GM12878 (cell line): ENCODE measurements at regions not wholly inside any gene's neighbourhood (a gene's known extent, or its start where the extent isn't known, plus 50 kb on each side); places are given as distances from the start of the nearest gene placed in this dataset.

Experiments used
- ATAC-seq: fragments of 200-7000 bp; cut with Tn5 transposase; 3 replicates; pipeline ENCODE4 v1.9.1; 2020; ENCODE audit warnings: mild to moderate bottlenecking, moderate library complexity
- BruUV-seq: library from RNA; stranded (reverse); fragments of 400-500 nt; replicated peaks from 2 replicates; lab custom pipeline; 2021; lab: Mats Ljungman, UMichigan
- CTCF ChIA-PET: fragments of 300-600 bp; sonication (Branson Sonifier 250); formaldehyde crosslinking; extraction: SDS; loops from one replicate; lab custom pipeline; 2021; ENCODE audit warnings: inconsistent platforms; lab: Yijun Ruan, JAX
- POLR2A ChIA-PET: fragments of 350-600 bp; formaldehyde crosslinking; extraction: SDS; loops from one replicate; lab custom pipeline; 2021; ENCODE audit warnings: inconsistent platforms; lab: Charles Lee
- RAD21 ChIA-PET: fragments of 300-600 bp; sonication (Branson Sonifier 250); formaldehyde crosslinking; loops from one replicate; lab custom pipeline; 2023; ENCODE audit warnings: antibody characterized with exemption; ENCODE audit not compliant: unreplicated experiment; lab: Charles Lee
- SMC1A ChIA-PET: fragments of 300-600 bp; sonication (Branson Sonifier 250); formaldehyde crosslinking; loops from one replicate; lab custom pipeline; 2023; ENCODE audit not compliant: unreplicated experiment, uncharacterized antibody; lab: Charles Lee
- DNase-seq: peaks from one replicate; pipeline ENCODE4 v3.0.0-alpha.2; 2011; ENCODE audit warnings: low read depth, low spot score
- FAIRE-seq: peaks from 3 replicates; lab custom pipeline; 2011; peaks lifted over from hg19 to GRCh38; lab: Jason Lieb, UNC
- H2AFZ ChIP-seq: 2 replicates; pipeline ENCODE4 v1.6.0; 2011; ENCODE audit warnings: low read depth, low read length, control low read depth; ENCODE audit not compliant: control insufficient read depth
- H3K27ac ChIP-seq: 2 replicates; pipeline ENCODE4 v1.5.1; 2011; ENCODE audit warnings: control low read depth; ENCODE audit not compliant: control insufficient read depth, insufficient read depth
- H3K27me3 ChIP-seq, 2 experiments: replicated peaks in 1 of 2; 2 replicates each; pipeline versions ENCODE4 v1.6.0 to v1.6.1; 2011; ENCODE audit warnings: low read length in 1 of 2; ENCODE audit not compliant: control insufficient read depth in 2 of 2, insufficient read depth in 2 of 2
- H3K36me3 ChIP-seq, 2 experiments: 2 replicates each; pipeline ENCODE4 v1.5.1; 2011; ENCODE audit warnings: low read length in 1 of 2; ENCODE audit not compliant: control insufficient read depth in 2 of 2, insufficient read depth in 2 of 2
- H3K4me1 ChIP-seq: 2 replicates; pipeline ENCODE4 v1.6.1; 2011; ENCODE audit warnings: mild to moderate bottlenecking, low read length, moderate library complexity, mixed read lengths; ENCODE audit not compliant: control insufficient read depth, insufficient read depth
- H3K4me2 ChIP-seq: 2 replicates; pipeline ENCODE4 v1.6.0; 2011; ENCODE audit warnings: control low read depth; ENCODE audit not compliant: control insufficient read depth, insufficient read depth
- H3K4me3 ChIP-seq: fragments of 200-600 bp; sonication (generic); 2 replicates; pipeline ENCODE4 v1.5.1; 2016
- H3K79me2 ChIP-seq: 2 replicates; pipeline ENCODE4 v1.6.0; 2011; ENCODE audit warnings: low read length; ENCODE audit not compliant: control insufficient read depth, insufficient read depth
- H3K9ac ChIP-seq: 2 replicates; pipeline ENCODE4 v1.8.0; 2011; ENCODE audit warnings: low read length, control low read depth, mixed read lengths; ENCODE audit not compliant: control insufficient read depth, insufficient read depth
- H3K9me3 ChIP-seq: replicated peaks from 3 replicates; pipeline ENCODE4 v1.5.1; 2011; ENCODE audit warnings: mild to moderate bottlenecking, low read length; ENCODE audit not compliant: control insufficient read depth, insufficient read depth
- H4K20me1 ChIP-seq: 2 replicates; pipeline ENCODE4 v1.6.0; 2011; ENCODE audit not compliant: control insufficient read depth, insufficient read depth
- BMI1 ChIP-seq: fragments of 450-650 bp; IDR thresholded peaks from 2 replicates; pipeline ENCODE4 v1.6.1; 2016; ENCODE audit warnings: mild to moderate bottlenecking, moderate library complexity, borderline replicate concordance
- EED ChIP-seq: sonication (generic); IDR thresholded peaks from 2 replicates; pipeline ENCODE4 v1.6.1; 2016; ENCODE audit warnings: antibody characterized with exemption, low read depth
- RUNX3 ChIP-seq: IDR thresholded peaks from 2 replicates; pipeline ENCODE4 v1.6.1; 2012; ENCODE audit warnings: low read length, inconsistent platforms
- SIX5 ChIP-seq: IDR thresholded peaks from 2 replicates; pipeline ENCODE4 v1.6.1; 2011; ENCODE audit warnings: mild to moderate bottlenecking, low read depth, low read length, moderate library complexity; ENCODE audit not compliant: severe bottlenecking
- TCF12 ChIP-seq: IDR thresholded peaks from 2 replicates; pipeline ENCODE4 v1.6.1; 2011; ENCODE audit warnings: low read depth, mild to moderate bottlenecking, low read length
- WGBS: methylation state at CpG from one replicate; pipeline ENCODE4 v1.1.6; 2016; ENCODE audit warnings: low lambda C conversion rate; ENCODE audit not compliant: insufficient replicate concordance, insufficient coverage; ENCODE audit errors: missing lambda C conversion rate; 5-methylcytosine and 5-hydroxymethylcytosine counted together
- in situ Hi-C: fragments of 300-500 bp; cut with MboI; formaldehyde crosslinking; loops from 9 replicates; pipeline ENCODE4 v1.14.3; 2018; ENCODE audit warnings: mixed read lengths
- intact Hi-C: fragments of 100-400 bp; cut with micrococcal nuclease; formaldehyde crosslinking; loops from one replicate; pipeline ENCODE4 v1.14.2; 2022; ENCODE audit not compliant: unreplicated experiment
- TF ChIP-seq, protein P1 (sequence below): IDR thresholded peaks from 2 replicates; pipeline ENCODE4 v1.6.1; 2011; ENCODE audit warnings: low read depth, low read length, improper control_type of control experiment, borderline replicate concordance
- TF ChIP-seq, protein P2 (sequence below): fragments of 450-650 bp; IDR thresholded peaks from 2 replicates; pipeline ENCODE4 v1.6.1; 2017; ENCODE audit warnings: mild to moderate bottlenecking, low read depth, inconsistent platforms; ENCODE audit not compliant: poor library complexity, severe bottlenecking

DNA sequence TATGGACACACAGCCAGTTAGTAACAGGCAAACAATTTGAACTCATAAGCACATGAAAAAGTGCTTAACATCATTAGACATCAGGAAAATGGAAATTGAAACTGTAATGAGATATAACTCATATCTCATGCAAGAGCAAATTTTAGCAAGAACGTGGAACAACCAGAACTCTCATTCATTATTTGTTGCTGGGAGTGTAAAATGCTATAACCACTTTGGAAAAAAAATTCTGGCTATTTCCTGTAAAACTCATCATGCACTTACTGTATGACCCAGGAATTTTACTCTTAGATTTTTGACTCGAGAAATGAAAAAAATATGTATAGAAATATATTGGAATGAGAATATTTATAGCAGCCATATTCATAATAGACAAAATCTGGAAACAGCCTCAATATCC, 205.7 kb upstream of the PUM3 start:
- SMC1A ChIA-PET, result no interaction called here
- in situ Hi-C loops, result no loop called here

More for the DNA sequence above, 205.7 kb upstream of the PUM3 start:
- ChIA-PET RAD21 (no interaction called here), POLR2A (no interaction called here), CTCF (no interaction called here)
- DNase-seq, result no peak
- ATAC-seq, result no peak
- no peaks in the 10 kb centered on the region for H3K79me2 ChIP-seq
- H3K4me3 ChIP-seq, result no peak overlapping the region
- no peak overlapping the region for H3K27ac ChIP-seq
- H3K36me3 ChIP-seq, result no peaks in the 10 kb centered on the region
- no peaks in the 10 kb centered on the region; a peak in 1 of 4 replicates for H3K27me3 ChIP-seq
- BruUV-seq, result no TSS peak
- TF ChIP-seq, protein P1, sequence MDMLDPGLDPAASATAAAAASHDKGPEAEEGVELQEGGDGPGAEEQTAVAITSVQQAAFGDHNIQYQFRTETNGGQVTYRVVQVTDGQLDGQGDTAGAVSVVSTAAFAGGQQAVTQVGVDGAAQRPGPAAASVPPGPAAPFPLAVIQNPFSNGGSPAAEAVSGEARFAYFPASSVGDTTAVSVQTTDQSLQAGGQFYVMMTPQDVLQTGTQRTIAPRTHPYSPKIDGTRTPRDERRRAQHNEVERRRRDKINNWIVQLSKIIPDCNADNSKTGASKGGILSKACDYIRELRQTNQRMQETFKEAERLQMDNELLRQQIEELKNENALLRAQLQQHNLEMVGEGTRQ, result no peak
- TF ChIP-seq BMI1 (no peak), EED (no peak), SIX5 (no peak), TCF12 (no peak), RUNX3 (no peak)
- TF ChIP-seq, protein P2, sequence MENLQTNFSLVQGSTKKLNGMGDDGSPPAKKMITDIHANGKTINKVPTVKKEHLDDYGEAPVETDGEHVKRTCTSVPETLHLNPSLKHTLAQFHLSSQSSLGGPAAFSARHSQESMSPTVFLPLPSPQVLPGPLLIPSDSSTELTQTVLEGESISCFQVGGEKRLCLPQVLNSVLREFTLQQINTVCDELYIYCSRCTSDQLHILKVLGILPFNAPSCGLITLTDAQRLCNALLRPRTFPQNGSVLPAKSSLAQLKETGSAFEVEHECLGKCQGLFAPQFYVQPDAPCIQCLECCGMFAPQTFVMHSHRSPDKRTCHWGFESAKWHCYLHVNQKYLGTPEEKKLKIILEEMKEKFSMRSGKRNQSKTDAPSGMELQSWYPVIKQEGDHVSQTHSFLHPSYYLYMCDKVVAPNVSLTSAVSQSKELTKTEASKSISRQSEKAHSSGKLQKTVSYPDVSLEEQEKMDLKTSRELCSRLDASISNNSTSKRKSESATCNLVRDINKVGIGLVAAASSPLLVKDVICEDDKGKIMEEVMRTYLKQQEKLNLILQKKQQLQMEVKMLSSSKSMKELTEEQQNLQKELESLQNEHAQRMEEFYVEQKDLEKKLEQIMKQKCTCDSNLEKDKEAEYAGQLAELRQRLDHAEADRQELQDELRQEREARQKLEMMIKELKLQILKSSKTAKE, result no peak
- H4K20me1 ChIP-seq, result no peaks in the 10 kb centered on the region
- intact Hi-C loops, result no loop called here
- no peaks in the 10 kb centered on the region for H3K4me1 ChIP-seq
- no peak overlapping the region for H2AFZ ChIP-seq
- H3K4me2 ChIP-seq, result no peak overlapping the region
- H3K9me3 ChIP-seq, result no peaks in the 10 kb centered on the region
- 3% methylated on average over 2 of the region's 2 CpGs for WGBS
- no peak for FAIRE-seq
- H3K9ac ChIP-seq, result no peak overlapping the region
